ENCODE measurements at regions not wholly inside any gene's neighbourhood (a gene's known extent, or its start where the extent isn't known, plus 50 kb on each side); places are given as distances from the start of the nearest gene placed in this dataset.
A peak's percentile ranks its signal among the peaks of the same experiment; 100 is the strongest.

GRCh38 chr10:23918839-23919238 lies 290.1 kb upstream of the KIAA1217 start:
- Histone ChIP-seq H2BK12ac (ENCODE audit: low read depth, low read length) (no peak overlapping the region), H3K14ac (ENCODE audit: insufficient read length) (no peak overlapping the region), H3K27me3 (replicated peaks in 1 of 4; ENCODE audit: control insufficient read depth in 3 of 4, extremely low read depth in 1 of 4, insufficient read depth in 3 of 4, low read length in 3 of 4) (no peaks in the 10 kb centered on the region), H3K56ac (replicated peaks; ENCODE audit: insufficient read length, low read depth, low read length) (no peak overlapping the region), H4K20me1 (replicated peaks in 1 of 2; ENCODE audit: control insufficient read depth in 1 of 2, insufficient read depth in 2 of 2, low read length in 2 of 2) (no peaks in the 10 kb centered on the region), H3K23me2 (ENCODE audit: low read depth, low read length) (no peaks in the 10 kb centered on the region), H3K4me2 (ENCODE audit: insufficient read depth in 1 of 2, low read depth in 2 of 2, low read length in 2 of 2) (no peak overlapping the region), H3K9me3 (ENCODE audit: insufficient read depth in 2 of 2, low read depth in 1 of 2, low read length in 1 of 2) (0 out of 4 replicates have a peak, but pooled peaks cover 0 to 5% of the 10 kb centered on the region in 2 experiments), H2BK15ac (ENCODE audit: low read length) (no peak overlapping the region), H3K79me2 (ENCODE audit: control insufficient read depth in 1 of 2, insufficient read depth in 2 of 2, low read length in 2 of 2) (no peaks in the 10 kb centered on the region), H2BK120ac (replicated peaks; ENCODE audit: low read depth, low read length) (no peak overlapping the region), H3K27ac (ENCODE audit: low read depth, low read length) (no peak overlapping the region), H2BK5ac (ENCODE audit: low read depth, low read length) (no peak overlapping the region), H3K4me3 (ENCODE audit: extremely low read depth in 1 of 4, insufficient read depth in 2 of 4, low read depth in 3 of 4, low read length in 4 of 4) (no peak overlapping the region), H3K79me1 (ENCODE audit: low read depth, low read length) (no peaks in the 10 kb centered on the region), H3K4ac (replicated peaks; ENCODE audit: insufficient read length, low read depth, low read length) (no peak overlapping the region), H3K23ac (ENCODE audit: insufficient read length) (no peak overlapping the region), H2BK20ac (ENCODE audit: low read length) (no peak overlapping the region), H2AK5ac (ENCODE audit: low read depth, low read length) (no peak overlapping the region), H3K18ac (ENCODE audit: extremely low read depth, low read length) (no peak overlapping the region), H4K91ac (replicated peaks; ENCODE audit: insufficient read length, low read length) (no peak overlapping the region), H4K8ac (ENCODE audit: extremely low read depth, insufficient read depth, low read length) (no peak overlapping the region), H3K9ac (replicated peaks in 1 of 4; ENCODE audit: extremely low read depth in 1 of 4, low read depth in 3 of 4, low read length in 3 of 4) (no peak overlapping the region), H2AFZ (ENCODE audit: low read length) (no peak overlapping the region), H4K5ac (ENCODE audit: insufficient read length, low read depth, low read length) (no peak overlapping the region), H3K36me3 (ENCODE audit: control insufficient read depth in 2 of 4, insufficient read depth in 4 of 4, low read length in 3 of 4) (no peaks in the 10 kb centered on the region), H3K4me1 (replicated peaks in 1 of 4; ENCODE audit: control insufficient read depth in 3 of 4, insufficient read depth in 4 of 4, low read length in 3 of 4) (no peaks in the 10 kb centered on the region)
- POLR2A ChIA-PET (ENCODE audit: partially characterized antibody): no interaction called here
- DNase-seq (ENCODE audit: low read depth in 1 of 2, low spot score in 2 of 2) (peak in 1 of 2 experiments; percentile 25), FAIRE-seq (no peak)
- no peak for TF ChIP-seq MAX (IDR thresholded peaks at IDR 0.05)
- TF ChIP-seq GABPA (IDR thresholded peaks at IDR 0.05; ENCODE audit: borderline replicate concordance, insufficient read depth, low read length): no peak
- TF ChIP-seq JUND (IDR thresholded peaks at IDR 0.05; ENCODE audit: low read length): peak; percentile 53; the same call in 1 of the 2 replicates
- TF ChIP-seq KDM1A (IDR thresholded peaks at IDR 0.05; ENCODE audit: borderline replicate concordance, low read length): no peak
- no peak for TF ChIP-seq SUZ12 (IDR thresholded peaks at IDR 0.05; ENCODE audit: low read length)
- TF ChIP-seq PHF8 (conservative IDR thresholded peaks at IDR 0.05; ENCODE audit: low read depth, low read length): no peak
- no peak for TF ChIP-seq CBX8 (IDR thresholded peaks at IDR 0.05; ENCODE audit: borderline replicate concordance, low read depth, low read length)
- TF ChIP-seq JUN (IDR thresholded peaks at IDR 0.05; ENCODE audit: low read depth, low read length): peak; percentile 57
- TF ChIP-seq ATF3 (IDR thresholded peaks at IDR 0.05; ENCODE audit: insufficient read depth, low read depth, low read length): no peak
- no peak for TF ChIP-seq RBBP5 (IDR thresholded peaks at IDR 0.05; ENCODE audit: borderline replicate concordance, low read depth, low read length)
- no peak for TF ChIP-seq CREB1 (IDR thresholded peaks at IDR 0.05)
- CTCF ChIA-PET (ENCODE audit: partially characterized antibody): interaction anchor here (1.2 kb wide), 1 partner anchor 32 kb away, joined by 3 read pairs; no protein-coding TSS in a partner anchor
